HCEC 1CT (cell line): ENCODE measurements at regions not wholly inside any gene's neighbourhood (a gene's known extent, or its start where the extent isn't known, plus 50 kb on each side); places are given as distances from the start of the nearest gene placed in this dataset.

ENCODE experiments used
- DNase-seq: peaks from one replicate; pipeline ENCODE4 v3.0.0-alpha.2; 2017

DNA sequence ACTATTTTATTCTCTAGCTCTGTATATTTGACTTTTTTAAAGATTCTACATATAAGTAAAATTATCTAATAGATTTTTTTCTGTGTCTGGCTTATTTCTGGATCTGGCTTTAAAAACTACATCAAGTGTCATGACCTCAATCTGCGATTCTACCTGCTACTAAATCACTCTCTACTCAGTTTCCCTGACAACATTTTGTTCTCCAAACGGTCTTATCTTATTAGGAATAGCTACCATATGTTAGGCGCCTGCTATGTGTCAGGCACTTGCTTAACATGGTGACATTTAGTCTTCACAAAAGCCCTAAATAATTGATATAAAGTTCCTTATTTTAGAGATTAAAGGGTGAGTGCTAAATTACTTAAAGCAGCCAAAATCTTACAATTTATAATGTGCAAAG lies 1362.9 kb upstream of the FLRT2 start:
- no peak for DNase-seq

DNA sequence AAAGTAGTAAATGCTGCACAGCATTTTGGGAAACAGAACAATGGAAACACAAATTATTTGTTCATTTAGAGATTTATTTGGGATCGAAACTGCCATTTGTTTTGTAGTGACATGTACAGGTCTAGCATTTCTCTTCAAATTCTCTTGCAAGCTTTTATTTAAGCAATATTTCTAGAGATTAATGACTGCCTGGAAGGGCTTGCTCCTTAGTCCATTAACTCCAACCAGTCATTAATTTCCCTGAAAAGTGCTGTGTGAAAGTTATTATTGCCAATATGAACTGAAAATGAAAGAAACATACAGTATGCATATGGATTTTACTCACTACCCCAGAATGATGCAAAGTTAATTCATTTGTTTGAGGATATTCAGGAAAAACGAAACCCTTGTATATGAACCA lies 1349.6 kb upstream of the FLRT2 start:
- DNase-seq = no peak

DNA sequence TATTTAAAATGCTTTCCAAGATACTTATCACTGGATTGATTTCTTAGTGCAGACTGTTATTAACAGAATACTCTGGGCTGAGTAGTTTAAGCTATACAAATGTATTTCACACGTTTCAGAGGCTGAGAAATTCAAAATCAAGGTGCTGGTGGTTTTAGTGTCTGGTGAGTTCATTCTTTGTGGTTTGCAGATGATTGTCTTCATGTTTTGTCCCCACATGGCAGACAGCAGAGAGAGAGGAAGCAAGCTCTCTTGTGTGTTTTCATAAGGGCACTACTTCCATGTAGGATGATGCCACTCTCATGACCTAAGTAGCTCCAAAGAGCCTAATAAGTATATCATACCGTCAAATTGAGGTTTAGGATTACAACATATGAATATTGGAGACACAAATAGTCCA lies 1348.9 kb upstream of the FLRT2 start:
- no peak for DNase-seq

DNA sequence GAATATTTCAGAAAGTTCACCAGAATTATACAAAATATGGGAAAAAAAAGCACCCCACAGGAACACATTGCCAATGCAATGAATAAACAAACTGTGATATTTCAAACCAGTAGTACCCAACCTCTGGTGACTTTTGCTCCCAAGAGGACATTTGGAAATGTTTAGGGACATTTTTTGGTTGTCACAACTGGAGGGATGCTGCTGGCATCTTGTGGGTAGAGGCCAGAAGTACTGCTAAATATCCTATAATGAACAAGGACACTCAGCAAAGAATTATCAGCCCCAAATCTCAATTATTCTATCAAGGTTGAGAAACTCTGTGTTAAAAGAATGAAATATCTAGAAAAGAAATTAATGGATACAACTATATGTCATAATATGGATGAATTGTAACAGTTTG lies 1334.4 kb upstream of the FLRT2 start:
- no peak for DNase-seq

DNA sequence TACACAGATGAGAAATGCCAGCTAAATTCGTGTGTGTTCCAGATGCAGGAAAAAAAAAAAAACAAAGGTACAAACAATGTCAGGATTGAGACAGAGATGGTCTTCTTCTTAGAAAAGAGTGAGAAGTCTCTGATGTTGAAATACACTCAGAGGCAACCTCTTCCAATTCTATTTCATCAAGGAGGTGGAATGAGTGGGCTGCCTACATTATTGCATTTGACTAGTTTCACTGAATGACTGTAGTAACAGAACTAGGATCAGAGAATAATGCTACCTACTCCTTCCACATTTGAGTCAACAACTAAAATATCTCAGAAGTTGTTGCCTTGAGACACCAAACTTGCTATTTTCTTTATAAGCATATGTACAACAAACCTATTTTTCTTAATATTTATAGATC lies 1332.2 kb upstream of the FLRT2 start:
- no peak for DNase-seq

DNA sequence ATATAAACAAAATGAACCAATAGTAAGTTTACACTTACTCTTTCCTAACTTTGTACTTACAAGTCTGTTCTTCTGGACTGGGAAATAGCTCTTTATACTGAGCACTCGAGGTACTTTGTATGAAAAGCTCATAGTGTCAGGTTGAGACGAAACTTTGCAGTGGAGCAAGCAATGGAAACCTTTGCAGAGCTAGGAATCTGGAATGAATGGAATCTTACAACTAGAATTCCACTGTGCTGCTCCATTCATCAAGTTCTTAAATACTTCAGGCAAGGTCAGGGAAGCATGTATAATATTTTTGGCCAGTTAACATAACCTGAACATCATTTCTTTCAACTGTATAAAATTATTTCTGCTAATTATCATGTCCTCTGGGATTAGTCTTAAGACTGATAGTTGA lies 1327.5 kb upstream of the FLRT2 start:
- DNase-seq = no peak

DNA sequence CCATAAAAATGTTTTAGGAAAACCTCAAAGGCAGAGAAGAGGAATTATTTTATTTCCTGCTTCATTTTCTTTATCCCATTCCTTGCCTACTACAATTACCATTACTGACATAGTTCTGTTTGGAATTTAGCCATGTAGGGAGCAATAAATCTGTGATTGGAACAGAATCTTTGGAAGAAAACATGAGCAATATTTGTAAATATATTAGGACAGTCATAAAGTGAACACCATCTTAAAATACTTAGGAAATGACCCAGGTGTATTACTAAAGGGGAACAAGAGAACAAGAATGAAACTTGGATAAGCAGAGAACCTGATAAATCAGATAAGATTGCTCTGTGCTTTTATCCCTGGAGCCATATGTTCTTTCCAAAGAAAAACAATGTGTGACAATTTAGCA lies 1326.0 kb upstream of the FLRT2 start:
- no peak for DNase-seq

DNA sequence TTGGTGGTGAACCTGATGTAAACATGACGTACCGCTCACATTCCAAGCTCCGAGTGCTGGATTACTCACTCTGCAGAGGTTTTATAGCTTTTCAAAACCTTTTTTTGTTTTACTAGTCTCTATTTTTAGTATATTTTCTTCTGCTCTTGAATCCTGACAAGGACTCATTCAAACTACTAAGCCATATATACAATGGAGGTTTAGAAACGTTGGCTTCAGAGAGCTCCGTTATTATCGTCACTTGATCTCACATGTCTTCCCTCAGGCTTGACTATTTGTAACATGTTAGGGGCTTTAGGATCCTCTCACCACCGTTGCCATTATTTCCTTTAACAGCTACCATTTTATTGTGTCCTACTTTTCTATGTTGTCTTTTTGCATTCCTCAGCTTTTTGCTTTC lies 1321.5 kb upstream of the FLRT2 start:
- DNase-seq = no peak

DNA sequence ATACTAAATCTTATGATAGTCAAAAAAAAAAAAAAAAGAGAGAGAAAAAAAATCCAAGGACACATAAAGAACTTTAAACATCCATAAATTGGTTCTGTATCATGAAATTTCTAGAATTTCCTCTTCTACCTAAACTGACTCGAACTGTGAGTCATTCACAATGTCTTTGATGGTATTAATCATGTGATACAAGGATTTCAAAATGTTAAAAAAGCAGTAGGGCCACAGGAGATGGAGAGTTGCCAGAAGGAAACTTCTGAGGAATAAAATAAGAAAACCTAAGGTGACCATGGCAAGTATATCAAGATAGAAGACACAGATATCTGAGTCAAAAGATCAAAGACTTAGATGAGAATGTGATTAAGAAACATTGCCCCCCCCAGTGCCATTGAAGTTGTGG lies 1320.9 kb upstream of the FLRT2 start:
- no peak for DNase-seq

DNA sequence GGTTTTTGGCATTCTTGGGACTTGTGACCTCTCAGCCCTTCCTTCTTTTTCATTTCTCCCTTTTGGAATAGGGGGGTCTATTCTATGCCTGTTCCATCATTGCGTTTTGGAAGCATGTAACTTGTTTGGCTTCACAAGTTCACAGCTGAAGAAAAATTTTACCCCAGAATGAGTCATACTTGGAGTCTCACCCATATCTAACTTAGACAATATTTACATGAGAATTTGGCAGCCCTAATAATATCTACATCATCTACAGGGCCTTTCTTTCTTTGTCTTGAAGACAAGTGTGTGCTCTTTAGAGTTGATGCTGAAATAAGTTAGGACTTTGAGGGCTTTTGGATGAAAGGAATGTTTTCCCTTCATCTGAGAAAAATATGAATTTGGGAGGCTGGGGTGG lies 1312.9 kb upstream of the FLRT2 start:
- no peak for DNase-seq

DNA sequence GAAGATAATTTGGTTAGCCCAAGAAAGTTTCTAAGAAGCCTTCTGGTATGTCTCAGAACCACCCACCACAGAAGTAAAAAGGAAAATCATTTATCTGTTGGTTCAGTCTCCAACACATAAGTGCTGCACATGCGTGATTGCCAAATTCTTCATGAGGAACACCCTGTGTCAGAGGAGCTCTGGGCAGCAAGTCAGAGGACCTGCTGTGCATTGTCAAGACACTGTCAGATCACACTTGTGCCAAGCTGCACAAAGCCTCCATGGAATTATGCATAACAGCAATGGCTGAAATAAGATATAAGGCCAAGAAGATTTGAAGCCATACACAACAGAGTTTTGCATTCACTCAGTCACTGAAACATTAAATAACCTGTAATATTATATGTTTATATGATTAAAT lies 1304.7 kb upstream of the FLRT2 start:
- no peak for DNase-seq

DNA sequence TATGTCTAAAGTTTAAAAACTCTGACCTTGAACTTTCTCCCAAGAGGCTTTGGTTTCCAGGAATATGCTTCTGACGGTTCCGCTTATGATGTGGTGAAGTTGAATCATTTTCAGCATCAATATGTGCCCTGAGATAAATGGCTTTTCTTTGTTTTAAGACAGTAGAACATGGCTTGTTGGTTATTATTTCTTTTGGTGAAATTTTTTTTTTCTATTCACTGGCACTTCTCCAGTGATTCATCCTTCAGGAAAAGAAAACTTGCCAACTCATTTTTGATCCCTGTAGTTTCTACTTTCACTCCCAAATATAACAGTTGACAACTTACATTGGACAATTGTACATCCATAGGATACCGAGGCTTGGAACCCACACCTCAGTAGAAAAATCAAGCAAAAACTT lies 1301.2 kb upstream of the FLRT2 start:
- DNase-seq = no peak

DNA sequence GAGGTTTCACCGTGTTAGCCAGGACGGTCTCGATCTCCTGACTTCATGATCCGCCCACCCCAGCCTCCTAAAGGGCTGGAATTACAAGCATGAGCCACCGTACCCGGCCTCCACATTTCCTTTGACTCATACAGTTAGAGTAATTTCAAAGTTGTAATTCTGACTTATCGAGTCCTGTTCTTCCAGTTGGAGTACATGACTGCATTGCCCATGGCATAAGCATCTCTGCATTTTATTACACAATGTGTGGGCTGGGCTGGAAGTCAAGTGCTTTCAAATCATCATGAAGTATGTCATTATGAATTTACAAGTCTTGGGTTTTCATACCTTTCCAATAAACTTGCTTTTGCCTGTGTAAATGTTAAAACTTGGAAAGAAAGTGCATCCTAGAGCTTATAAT lies 1295.7 kb upstream of the FLRT2 start:
- no peak for DNase-seq

DNA sequence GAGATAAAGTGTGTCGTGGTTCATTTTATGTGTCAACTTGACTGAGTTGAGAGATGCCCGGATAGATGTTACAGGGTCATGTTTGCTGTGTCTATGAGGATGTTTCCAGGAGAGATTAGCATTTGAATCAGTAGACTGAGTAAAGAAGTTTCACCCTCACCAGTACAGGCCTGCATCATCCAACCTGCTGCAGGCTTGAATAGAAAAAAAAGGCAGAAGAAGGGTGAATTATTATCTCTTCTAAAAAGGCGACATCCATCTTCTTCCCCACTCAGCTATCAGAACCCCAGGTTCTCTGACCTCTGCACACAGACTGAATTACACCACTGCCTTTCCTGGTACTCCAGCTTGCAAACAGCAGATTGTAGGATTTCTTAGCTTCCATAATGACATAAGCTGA lies 1293.7 kb upstream of the FLRT2 start:
- no peak for DNase-seq

DNA sequence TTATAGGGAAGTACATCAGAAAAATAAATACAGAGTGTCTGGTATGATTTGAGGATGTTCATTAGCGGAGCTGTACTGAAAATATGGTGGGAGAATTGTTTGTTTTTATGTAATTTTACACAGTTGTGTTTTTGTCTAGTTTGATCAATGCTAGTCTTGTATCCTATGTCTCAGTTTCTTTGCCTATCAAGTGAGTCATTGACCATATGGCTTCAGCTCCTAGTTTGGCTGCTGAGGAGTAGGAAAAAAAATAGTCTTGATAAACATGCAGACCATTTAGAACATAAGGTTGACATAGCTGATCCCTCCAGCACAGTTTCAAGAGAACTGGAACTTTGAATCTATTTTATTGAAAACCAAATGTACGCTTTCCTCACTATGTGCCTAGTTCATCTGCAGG lies 1292.1 kb upstream of the FLRT2 start:
- no peak for DNase-seq

DNA sequence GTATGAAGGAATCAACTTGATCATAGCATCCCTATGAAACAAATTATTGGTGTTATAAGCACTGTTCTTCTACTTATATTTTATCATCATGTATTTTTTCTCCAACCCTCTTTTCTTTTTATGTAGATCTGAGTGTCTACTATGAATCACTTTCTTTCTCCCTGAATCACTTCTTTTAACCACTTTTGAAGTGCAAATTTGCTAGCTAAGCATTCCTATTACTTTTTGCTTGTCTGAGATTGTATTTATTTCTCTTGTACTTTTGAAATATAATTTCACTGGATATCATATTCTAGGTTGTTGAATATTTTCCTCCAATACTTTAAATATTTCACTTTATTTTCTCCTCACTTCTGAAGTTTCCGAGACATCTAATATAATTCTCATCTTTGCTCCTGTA lies 1282.3 kb upstream of the FLRT2 start:
- DNase-seq = no peak

DNA sequence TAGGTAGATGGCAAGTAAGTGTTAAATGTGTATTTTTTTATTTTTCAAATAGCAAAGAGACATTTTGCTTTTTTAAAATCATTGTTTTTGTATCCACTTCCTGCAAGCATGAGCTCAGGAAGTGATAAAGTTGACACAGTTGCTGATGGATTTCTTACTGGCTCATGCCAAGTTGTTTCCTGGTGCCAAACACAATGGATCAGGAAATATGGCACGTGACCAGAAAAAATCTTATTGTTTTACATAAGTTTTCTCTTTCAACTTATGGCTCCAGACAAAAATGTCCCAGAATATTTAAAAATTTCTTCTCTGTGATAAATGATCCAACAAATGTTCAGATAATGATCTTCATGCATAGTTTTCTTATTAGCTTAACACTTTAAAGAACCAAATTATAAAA lies 1279.1 kb upstream of the FLRT2 start:
- DNase-seq = no peak

DNA sequence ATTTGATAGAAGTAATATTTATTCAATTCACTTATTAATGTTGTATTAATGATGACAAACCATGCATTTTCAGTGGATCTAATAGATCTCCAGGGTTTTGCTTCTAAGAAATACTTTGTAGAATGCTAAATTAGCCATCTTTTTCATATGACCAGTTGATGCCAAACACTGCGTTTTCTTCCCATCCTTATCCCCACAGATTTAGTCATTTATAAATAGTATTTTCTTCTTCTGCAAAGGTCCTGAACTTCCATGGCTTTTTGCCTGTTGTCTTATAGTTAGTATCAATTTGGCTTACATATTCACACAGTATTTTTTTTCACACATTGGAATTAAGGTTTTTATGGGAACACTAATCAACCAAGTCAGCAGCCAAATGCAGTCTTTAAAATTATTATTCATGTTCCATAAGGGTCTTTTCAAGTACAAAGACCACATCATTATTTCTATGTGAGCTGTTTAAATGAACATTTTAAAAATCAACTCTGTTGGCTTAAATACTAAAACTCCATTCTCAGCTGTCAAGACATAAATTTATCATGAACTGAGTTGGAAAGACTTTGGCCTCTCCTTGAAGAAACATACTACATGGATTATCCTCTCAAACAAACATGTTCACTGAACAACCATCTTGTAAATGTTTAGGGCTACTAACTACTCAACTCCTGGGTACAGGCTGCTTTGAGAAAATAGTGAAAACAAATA lies 1278.4 kb upstream of the FLRT2 start:
- DNase-seq = no peak

DNA sequence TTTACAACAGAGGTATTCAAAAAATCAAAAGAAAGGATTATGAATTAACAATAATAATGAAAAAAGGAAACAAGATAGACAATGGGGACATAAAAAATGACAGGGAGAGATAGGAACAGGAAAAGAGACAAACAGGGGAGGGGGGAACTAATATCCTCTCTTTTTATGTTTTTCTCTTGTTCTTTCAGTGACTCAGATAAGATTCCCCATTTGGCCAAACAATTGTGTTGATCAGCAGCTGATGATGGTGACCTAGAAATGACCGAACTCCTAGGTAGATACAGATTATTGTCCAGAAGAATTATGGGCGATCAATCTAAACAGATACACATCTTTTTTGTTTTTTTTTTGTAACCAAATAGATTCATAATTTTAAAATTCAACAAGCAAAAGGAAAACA lies 1277.2 kb upstream of the FLRT2 start:
- no peak for DNase-seq

DNA sequence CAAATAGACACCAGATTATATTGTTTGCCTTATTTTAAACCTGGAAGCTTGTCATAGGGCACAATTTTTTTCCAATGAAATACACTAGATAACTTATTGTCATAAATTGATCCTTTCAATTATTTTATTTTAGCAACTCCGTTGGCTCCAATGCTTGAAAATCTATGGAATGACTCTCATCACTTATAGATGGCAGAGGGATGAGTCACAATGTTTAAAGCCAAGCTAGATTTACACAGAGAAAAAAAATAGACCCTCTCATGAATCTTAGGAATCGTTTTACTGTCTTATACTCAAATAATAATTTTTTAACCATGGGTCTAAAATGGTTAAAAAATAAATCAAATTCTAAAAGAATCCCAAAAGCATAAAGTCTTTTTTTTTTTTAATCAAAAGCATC lies 1276.6 kb upstream of the FLRT2 start:
- no peak for DNase-seq

DNA sequence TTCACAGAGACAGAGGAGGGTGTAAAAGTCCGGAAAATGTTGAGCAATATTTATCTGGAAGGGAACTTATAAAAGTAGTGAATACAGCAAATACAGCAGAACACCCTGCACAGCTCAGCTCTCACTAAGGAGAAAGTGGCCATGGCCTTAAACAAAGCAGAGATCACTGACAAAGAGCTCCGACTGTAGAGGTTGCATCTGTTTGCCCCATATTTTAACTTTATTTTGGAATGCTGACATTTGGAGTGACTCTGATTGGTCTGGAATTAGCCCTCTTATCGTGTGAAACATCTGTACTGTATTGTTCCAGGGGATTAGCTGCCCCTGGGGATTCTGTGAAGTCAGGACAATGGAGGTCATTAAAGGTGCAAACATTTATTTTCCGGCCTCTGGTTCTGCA lies 1275.7 kb upstream of the FLRT2 start:
- DNase-seq = no peak

DNA sequence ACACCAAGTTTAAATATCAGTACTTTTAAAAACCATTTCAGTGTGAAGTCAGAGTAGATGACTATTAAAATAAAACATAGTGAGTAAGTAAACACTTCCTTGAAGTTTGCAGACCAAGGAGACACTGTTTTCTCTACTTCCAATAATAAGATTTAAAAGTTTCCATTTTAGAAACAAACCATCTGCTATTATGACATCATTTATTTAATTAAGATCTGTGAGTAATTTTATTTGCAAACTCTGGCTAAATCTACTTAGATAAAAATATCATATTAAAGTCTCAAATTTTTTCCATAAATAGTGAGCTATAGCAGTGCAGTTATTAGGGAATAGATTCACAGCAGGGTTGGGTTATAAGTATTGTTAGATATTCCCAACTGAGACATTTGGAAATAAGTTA lies 1267.0 kb upstream of the FLRT2 start:
- no peak for DNase-seq

DNA sequence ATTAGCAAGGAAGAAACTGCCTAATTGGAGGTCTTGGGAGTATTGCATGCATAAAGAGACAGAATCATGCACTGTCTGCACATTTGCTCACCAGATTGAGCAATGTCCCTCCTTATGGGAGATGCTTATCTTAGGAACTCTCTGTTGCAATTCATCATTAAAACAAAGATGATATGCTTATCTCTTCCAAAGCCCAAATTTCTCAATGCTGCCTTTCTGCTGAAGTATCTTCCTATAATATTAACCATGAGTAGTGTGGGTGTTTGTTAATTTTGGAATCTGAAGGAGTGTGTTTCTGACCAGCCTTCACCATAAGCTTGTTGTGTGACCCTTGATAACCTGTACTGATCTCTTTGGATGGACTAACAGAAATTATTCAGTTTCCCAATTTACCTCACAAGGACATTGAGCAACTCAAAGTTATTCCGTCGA lies 1257.6 kb upstream of the FLRT2 start:
- DNase-seq = no peak

DNA sequence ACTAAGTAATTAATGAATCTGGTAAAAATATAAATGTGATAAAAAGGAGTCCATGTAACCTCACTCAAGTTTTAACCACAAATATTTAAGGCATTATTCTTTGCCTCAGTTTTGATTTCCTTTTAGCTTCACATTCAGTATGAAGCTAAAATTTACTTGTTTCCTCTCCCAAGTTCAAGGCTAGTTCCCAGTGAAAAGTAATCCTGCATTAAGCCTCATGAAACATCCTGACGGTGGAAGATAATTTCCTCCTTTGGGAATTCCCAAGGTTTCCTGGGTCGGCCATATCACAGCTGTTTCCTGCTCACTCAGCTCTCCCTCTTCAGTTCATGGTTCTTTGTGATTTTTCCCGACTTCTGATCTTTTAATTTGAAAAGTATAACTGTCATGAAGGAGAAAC lies 1256.8 kb upstream of the FLRT2 start:
- DNase-seq = no peak

DNA sequence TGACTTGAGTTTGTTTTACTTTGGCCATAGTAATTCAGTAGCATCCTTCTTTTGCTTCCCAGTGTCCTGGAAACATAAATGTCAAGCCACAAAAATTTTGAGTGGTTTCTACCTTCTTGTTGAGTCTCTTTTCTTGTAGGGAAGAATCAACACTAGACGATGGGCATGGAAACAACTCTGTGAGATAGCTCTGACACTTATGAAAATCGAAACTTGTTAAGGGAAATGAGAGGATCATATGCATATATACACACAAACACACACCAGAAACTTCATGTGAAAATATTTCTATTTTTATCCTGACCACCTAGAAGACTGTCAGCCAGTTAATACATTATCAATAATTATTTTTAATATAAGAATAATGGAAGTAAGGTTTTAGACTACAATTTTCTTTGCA lies 1247.3 kb upstream of the FLRT2 start:
- DNase-seq = no peak

DNA sequence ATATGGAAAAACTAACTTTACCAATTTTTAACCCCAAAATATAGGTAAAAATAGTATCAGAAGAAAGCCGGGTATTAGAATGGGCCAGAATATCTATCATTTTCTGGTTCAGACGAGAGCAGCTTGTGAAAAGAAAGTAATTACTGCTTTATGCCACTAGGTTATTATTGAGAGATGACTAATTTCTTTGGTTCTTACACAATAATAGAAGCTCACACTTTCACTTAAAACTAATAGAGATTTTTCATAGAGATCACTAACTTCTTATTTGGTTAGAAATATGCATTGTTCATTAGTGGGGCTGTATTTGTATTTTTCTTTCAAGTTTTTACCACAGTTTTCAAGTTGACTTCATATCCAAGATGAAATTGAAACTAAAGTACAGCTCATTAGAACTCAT lies 1241.2 kb upstream of the FLRT2 start:
- DNase-seq = no peak
